Kidney (tissue), 13 donors: ENCODE measurements at regions not wholly inside any gene's neighbourhood (a gene's known extent, or its start where the extent isn't known, plus 50 kb on each side); places are given as distances from the start of the nearest gene placed in this dataset.

Source experiments
- DNase-seq, 5 donors: peaks; one replicate each; pipeline ENCODE4 v3.0.0-alpha.2; 2013 to 2020
- FAIRE-seq: peaks from 2 replicates; lab custom pipeline; 2012; peaks lifted over from hg19 to GRCh38; lab: Jason Lieb, UNC
- H3K27ac ChIP-seq, 2 donors: one replicate each; pipeline ENCODE4 v1.7.0; 2013; ENCODE audit warnings: low read depth in 2 of 2, low read length in 2 of 2, inconsistent platforms in 1 of 2
- H3K27me3 ChIP-seq: one replicate; pipeline ENCODE4 v1.7.1; 2013; ENCODE audit warnings: low read length, inconsistent platforms; ENCODE audit not compliant: control insufficient read depth, insufficient read depth
- H3K36me3 ChIP-seq, 3 donors: one replicate each; pipeline versions ENCODE4 v1.7.0 to v1.7.1; 2013; ENCODE audit warnings: low read length in 3 of 3, control low read depth in 1 of 3, inconsistent platforms in 1 of 3; ENCODE audit not compliant: insufficient read depth in 3 of 3, control insufficient read depth in 2 of 3
- H3K4me1 ChIP-seq, 3 donors: one replicate each; pipeline versions ENCODE4 v1.7.0 to v1.7.1; 2013; ENCODE audit warnings: low read length in 3 of 3, inconsistent platforms in 1 of 3, low read depth in 1 of 3; ENCODE audit not compliant: control insufficient read depth in 2 of 3, insufficient read depth in 2 of 3
- H3K4me3 ChIP-seq, 3 donors: one replicate each; pipeline versions ENCODE4 v1.7.0 to v1.8.1; 2013; ENCODE audit warnings: low read length in 3 of 3, control low read depth in 1 of 3, inconsistent platforms in 1 of 3
- H3K9ac ChIP-seq, 3 donors: one replicate each; pipeline versions ENCODE4 v1.7.0 to v1.7.1; 2013; ENCODE audit warnings: low read length in 3 of 3, control low read depth in 1 of 3, inconsistent platforms in 1 of 3
- H3K9me3 ChIP-seq, 3 donors: one replicate each; pipeline versions ENCODE4 v1.7.0 to v1.7.1; 2013; ENCODE audit warnings: low read length in 3 of 3, control low read depth in 1 of 3, inconsistent platforms in 1 of 3; ENCODE audit not compliant: control insufficient read depth in 2 of 3, insufficient read depth in 1 of 3
- CTCF ChIP-seq: IDR thresholded peaks from 3 replicates; pipeline ENCODE4 v1.5.1; 2012; ENCODE audit warnings: mild to moderate bottlenecking, moderate library complexity, borderline replicate concordance; ENCODE audit not compliant: insufficient read depth; ENCODE audit errors: extremely low read depth
- intact Hi-C: fragments of 100-400 bp; cut with DNase I; formaldehyde crosslinking; loops from one replicate; pipeline ENCODE4 v1.11.1; 2022
- donor health status: control.
- donor health status: control.
- donor health status: control.
- donor health status: control.
- donor health status: control.
- donor health status: DM: yes; HTN: yes; CAD: no.
- donor health status: Normal renal cell carcinoma (clear cell type).

GRCh38 chr2:863732-864450, 86.8 kb upstream of the SNTG2 start:
- no peaks in the 10 kb centered on the region for H3K36me3 ChIP-seq
- H3K27ac ChIP-seq: no peak overlapping the region
- no peaks in the 10 kb centered on the region for H3K27me3 ChIP-seq
- intact Hi-C loops: no loop called here
- FAIRE-seq (no peak), DNase-seq (peak in 1 of 5 donors; percentile 53)
- H3K9me3 ChIP-seq: no peaks in the 10 kb centered on the region
- no peak overlapping the region for H3K9ac ChIP-seq
- H3K4me1 ChIP-seq: no peaks in the 10 kb centered on the region
- no peak overlapping the region for H3K4me3 ChIP-seq
- TF ChIP-seq CTCF: no peak

GRCh38 chr2:862731-863466, 87.8 kb upstream of the SNTG2 start:
- intact Hi-C loops: no loop called here
- H3K4me3 ChIP-seq: no peak overlapping the region
- H3K36me3 ChIP-seq: no peaks in the 10 kb centered on the region
- TF ChIP-seq CTCF: no peak
- H3K9me3 ChIP-seq: no peaks in the 10 kb centered on the region
- FAIRE-seq (no peak), DNase-seq (peak in 1 of 5 donors; percentile 7)
- H3K9ac ChIP-seq: no peak overlapping the region
- no peak overlapping the region for H3K27ac ChIP-seq
- H3K4me1 ChIP-seq: no peaks in the 10 kb centered on the region
- H3K27me3 ChIP-seq: no peaks in the 10 kb centered on the region

GRCh38 chr2:862355-862687, 88.3 kb upstream of the SNTG2 start:
- Histone ChIP-seq H3K9ac (no peak overlapping the region), H3K27me3 (no peaks in the 10 kb centered on the region), H3K4me3 (no peak overlapping the region), H3K9me3 (no peaks in the 10 kb centered on the region), H3K36me3 (no peaks in the 10 kb centered on the region), H3K27ac (no peak overlapping the region), H3K4me1 (no peaks in the 10 kb centered on the region)
- intact Hi-C loops: no loop called here
- TF ChIP-seq CTCF: no peak
- no peak for DNase-seq
- no peak for FAIRE-seq
